ENCODE measurements at regions not wholly inside any gene's neighbourhood (a gene's known extent, or its start where the extent isn't known, plus 50 kb on each side); places are given as distances from the start of the nearest gene placed in this dataset.

GRCh38 chr9:105027084-105027483, 99.1 kb upstream of the ABCA1 start:
- TF ChIP-seq EP300 (IDR thresholded peaks at IDR 0.05) (no peak), POLR2AphosphoS5 (IDR thresholded peaks at IDR 0.05) (no peak), POLR2A (IDR thresholded peaks at IDR 0.05; ENCODE audit: low read depth) (no peak), CTCF (IDR thresholded peaks at IDR 0.05) (no peak)
- Histone ChIP-seq H3K9me3 (no peaks in the 10 kb centered on the region), H3K27me3 (no peaks in the 10 kb centered on the region), H3K27ac (replicated peaks in 1 of 4) (no peak overlapping the region), H3K4me1 (no peaks in the 10 kb centered on the region), H3K36me3 (no peaks in the 10 kb centered on the region), H3K4me3 (no peak overlapping the region)
- intact Hi-C loops (cut with DNase I), result no loop called here
- DNase-seq (ENCODE audit: extremely low spot score), result no peak
- WGBS, result 88% methylated on average over 2 of the region's 2 CpGs

- Histone ChIP-seq H3K27ac (replicated peaks in 1 of 4) (no peak overlapping the region), H3K4me3 (no peak overlapping the region), H3K27me3 (no peaks in the 10 kb centered on the region), H3K36me3 (no peaks in the 10 kb centered on the region), H3K4me1 (no peaks in the 10 kb centered on the region), H3K9me3 (no peaks in the 10 kb centered on the region)
- intact Hi-C loops (cut with DNase I), result no loop called here
- TF ChIP-seq POLR2A (IDR thresholded peaks at IDR 0.05; ENCODE audit: low read depth) (no peak), EP300 (IDR thresholded peaks at IDR 0.05) (no peak)
- WGBS, result 88% methylated on average over 3 of the region's 3 CpGs
- no peak for DNase-seq (ENCODE audit: extremely low spot score)
These were observed 102.3 kb upstream of the ABCA1 start for GRCh38 chr9:105030285-105030684.

- Histone ChIP-seq H3K27me3 (no peaks in the 10 kb centered on the region), H3K36me3 (no peaks in the 10 kb centered on the region), H3K9me3 (no peaks in the 10 kb centered on the region), H3K27ac (replicated peaks in 1 of 4) (no peak overlapping the region), H3K4me3 (no peak overlapping the region), H3K4me1 (no peaks in the 10 kb centered on the region)
- intact Hi-C loops (cut with DNase I), result no loop called here
- TF ChIP-seq POLR2AphosphoS5 (IDR thresholded peaks at IDR 0.05) (no peak), CTCF (IDR thresholded peaks at IDR 0.05) (no peak), POLR2A (IDR thresholded peaks at IDR 0.05; ENCODE audit: low read depth) (no peak), EP300 (IDR thresholded peaks at IDR 0.05) (no peak)
- 86% methylated on average over 1 of the region's 1 CpG for WGBS
- DNase-seq (ENCODE audit: extremely low spot score), result no peak
These were observed 109.2 kb upstream of the ABCA1 start for GRCh38 chr9:105037139-105037538.

- no peak overlapping the region for H3K27ac ChIP-seq (replicated peaks in 1 of 4)
These were observed 110.1 kb upstream of the ABCA1 start for GRCh38 chr9:105038051-105038450.

GRCh38 chr9:105039175-105039799, 111.3 kb upstream of the ABCA1 start:
- H3K9me3 ChIP-seq, result no peaks in the 10 kb centered on the region
- H3K4me3 ChIP-seq, result no peak overlapping the region
- DNase-seq (ENCODE audit: extremely low spot score), result no peak
- intact Hi-C loops (cut with DNase I), result no loop called here
- WGBS, result 84% methylated on average over 3 of the region's 3 CpGs
- H3K27me3 ChIP-seq, result no peaks in the 10 kb centered on the region
- TF ChIP-seq POLR2A (IDR thresholded peaks at IDR 0.05; ENCODE audit: low read depth), result no peak
- TF ChIP-seq POLR2AphosphoS5 (IDR thresholded peaks at IDR 0.05), result no peak
- no peak for TF ChIP-seq CTCF (IDR thresholded peaks at IDR 0.05)
- TF ChIP-seq EP300 (IDR thresholded peaks at IDR 0.05), result no peak
- H3K27ac ChIP-seq (replicated peaks in 1 of 4), result no peak overlapping the region
- H3K4me1 ChIP-seq, result peaks cover 0 to 1% (median 0%) of the 10 kb centered on the region in 4 donors
- H3K36me3 ChIP-seq, result no peaks in the 10 kb centered on the region

More at GRCh38 chr9:105038051-105038450, 110.1 kb upstream of the ABCA1 start:
- Histone ChIP-seq H3K9me3 (no peaks in the 10 kb centered on the region), H3K4me1 (no peaks in the 10 kb centered on the region), H3K4me3 (no peak overlapping the region), H3K27me3 (no peaks in the 10 kb centered on the region), H3K36me3 (no peaks in the 10 kb centered on the region)
- intact Hi-C loops (cut with DNase I), result no loop called here
- 85% methylated on average over 3 of the region's 3 CpGs for WGBS
- no peak for TF ChIP-seq EP300 (IDR thresholded peaks at IDR 0.05)
- DNase-seq (ENCODE audit: extremely low spot score), result no peak

Data from esophagus muscularis mucosa (tissue), 4 donors.